DND-41 (cell line): ENCODE measurements at regions not wholly inside any gene's neighbourhood (a gene's known extent, or its start where the extent isn't known, plus 50 kb on each side); places are given as distances from the start of the nearest gene placed in this dataset.

Experiments
- ATAC-seq: fragments of 200-7000 bp; cut with Tn5 transposase; 3 replicates; pipeline ENCODE4 v1.9.1; 2021; ENCODE audit warnings: low read depth; ENCODE audit not compliant: insufficient read depth
- DNase-seq: peaks from one replicate; pipeline ENCODE4 v3.0.0-alpha.2; 2020
- H2AFZ ChIP-seq: 2 replicates; pipeline ENCODE4 v1.6.0; 2012; ENCODE audit warnings: low read depth, low read length
- H3K27ac ChIP-seq: 2 replicates; pipeline ENCODE4 v1.5.1; 2012; ENCODE audit warnings: low read length, inconsistent platforms
- H3K27me3 ChIP-seq: fragments of 200-600 bp; sonication (generic); 2 replicates; pipeline ENCODE4 v1.6.0; 2012; ENCODE audit warnings: low read length, mild to moderate bottlenecking, inconsistent platforms; ENCODE audit not compliant: insufficient read depth, poor library complexity
- H3K36me3 ChIP-seq: 2 replicates; pipeline ENCODE4 v1.5.1; 2012; ENCODE audit warnings: low read length, inconsistent platforms; ENCODE audit not compliant: insufficient read depth
- H3K4me1 ChIP-seq: 2 replicates; pipeline ENCODE4 v1.5.1; 2012; ENCODE audit warnings: mild to moderate bottlenecking, low read length; ENCODE audit not compliant: insufficient read depth
- H3K4me2 ChIP-seq: 2 replicates; pipeline ENCODE4 v1.6.0; 2012; ENCODE audit warnings: mild to moderate bottlenecking, moderate library complexity, low read length, inconsistent platforms; ENCODE audit not compliant: insufficient read depth
- H3K4me3 ChIP-seq, 2 experiments: fragments of 200-600 bp in 1 of 2; shearing (Covaris generic) in 1 of 2; 2 replicates each; pipeline ENCODE4 v1.5.1; 2012 to 2016; ENCODE audit warnings: inconsistent platforms in 2 of 2, low read length in 2 of 2, mild to moderate bottlenecking in 2 of 2, low read depth in 1 of 2, moderate library complexity in 1 of 2
- H3K79me2 ChIP-seq: 2 replicates; pipeline ENCODE4 v1.6.0; 2012; ENCODE audit warnings: low read length, inconsistent platforms; ENCODE audit not compliant: insufficient read depth
- H3K9ac ChIP-seq: 2 replicates; pipeline ENCODE4 v1.6.0; 2012; ENCODE audit warnings: low read depth, mild to moderate bottlenecking, inconsistent platforms, low read length, moderate library complexity
- H3K9me3 ChIP-seq: 2 replicates; pipeline ENCODE4 v1.5.1; 2012; ENCODE audit warnings: low read length, moderate library complexity, mild to moderate bottlenecking, inconsistent platforms; ENCODE audit not compliant: insufficient read depth, severe bottlenecking
- H4K20me1 ChIP-seq: 2 replicates; pipeline ENCODE4 v1.6.0; 2012; ENCODE audit warnings: low read length; ENCODE audit not compliant: insufficient read depth
- EZH2 ChIP-seq: IDR thresholded peaks from 3 replicates; pipeline ENCODE4 v1.6.1; 2012; ENCODE audit warnings: borderline replicate concordance, low read depth, mild to moderate bottlenecking, moderate library complexity, low read length, inconsistent platforms; ENCODE audit not compliant: severe bottlenecking
- TF ChIP-seq, protein P1 (sequence below): IDR thresholded peaks from 2 replicates; pipeline ENCODE4 v1.5.1; 2012; ENCODE audit warnings: borderline replicate concordance, low read length, moderate library complexity, mild to moderate bottlenecking; ENCODE audit not compliant: poor library complexity, severe bottlenecking; ENCODE audit errors: extremely low read depth

GRCh38 chr12:87047691-87048090, 791.5 kb upstream of the MGAT4C start:
- Histone ChIP-seq H3K27ac (no peak overlapping the region), H2AFZ (no peak overlapping the region), H3K79me2 (no peaks in the 10 kb centered on the region), H3K4me3 (no peak overlapping the region), H3K9ac (no peak overlapping the region), H3K4me2 (no peak overlapping the region), H4K20me1 (no peaks in the 10 kb centered on the region), H3K27me3 (no peaks in the 10 kb centered on the region), H3K9me3 (no peaks in the 10 kb centered on the region), H3K4me1 (no peaks in the 10 kb centered on the region), H3K36me3 (no peaks in the 10 kb centered on the region)
- DNase-seq (no peak), ATAC-seq (no peak)
- no peak for TF ChIP-seq EZH2
- TF ChIP-seq, protein P1, sequence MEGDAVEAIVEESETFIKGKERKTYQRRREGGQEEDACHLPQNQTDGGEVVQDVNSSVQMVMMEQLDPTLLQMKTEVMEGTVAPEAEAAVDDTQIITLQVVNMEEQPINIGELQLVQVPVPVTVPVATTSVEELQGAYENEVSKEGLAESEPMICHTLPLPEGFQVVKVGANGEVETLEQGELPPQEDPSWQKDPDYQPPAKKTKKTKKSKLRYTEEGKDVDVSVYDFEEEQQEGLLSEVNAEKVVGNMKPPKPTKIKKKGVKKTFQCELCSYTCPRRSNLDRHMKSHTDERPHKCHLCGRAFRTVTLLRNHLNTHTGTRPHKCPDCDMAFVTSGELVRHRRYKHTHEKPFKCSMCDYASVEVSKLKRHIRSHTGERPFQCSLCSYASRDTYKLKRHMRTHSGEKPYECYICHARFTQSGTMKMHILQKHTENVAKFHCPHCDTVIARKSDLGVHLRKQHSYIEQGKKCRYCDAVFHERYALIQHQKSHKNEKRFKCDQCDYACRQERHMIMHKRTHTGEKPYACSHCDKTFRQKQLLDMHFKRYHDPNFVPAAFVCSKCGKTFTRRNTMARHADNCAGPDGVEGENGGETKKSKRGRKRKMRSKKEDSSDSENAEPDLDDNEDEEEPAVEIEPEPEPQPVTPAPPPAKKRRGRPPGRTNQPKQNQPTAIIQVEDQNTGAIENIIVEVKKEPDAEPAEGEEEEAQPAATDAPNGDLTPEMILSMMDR = no peak

- H3K4me3 ChIP-seq = no peak overlapping the region
Measured at GRCh38 chr12:87039536-87039935, 783.3 kb upstream of the MGAT4C start.

GRCh38 chr12:87038098-87038497, 781.9 kb upstream of the MGAT4C start:
- Histone ChIP-seq H2AFZ (no peak overlapping the region), H3K27ac (no peak overlapping the region), H3K4me3 (no peak overlapping the region), H3K4me1 (no peaks in the 10 kb centered on the region), H4K20me1 (no peaks in the 10 kb centered on the region), H3K9ac (no peak overlapping the region), H3K9me3 (no peaks in the 10 kb centered on the region), H3K4me2 (no peak overlapping the region), H3K27me3 (no peaks in the 10 kb centered on the region), H3K79me2 (no peaks in the 10 kb centered on the region), H3K36me3 (no peaks in the 10 kb centered on the region)
- TF ChIP-seq, protein P1 = no peak
- no peak for TF ChIP-seq EZH2
- ATAC-seq = no peak
- no peak for DNase-seq

More at GRCh38 chr12:87039536-87039935, 783.3 kb upstream of the MGAT4C start:
- Histone ChIP-seq H3K9ac (no peak overlapping the region), H3K27ac (no peak overlapping the region), H4K20me1 (no peaks in the 10 kb centered on the region), H3K4me2 (no peak overlapping the region), H3K4me1 (no peaks in the 10 kb centered on the region), H3K79me2 (no peaks in the 10 kb centered on the region), H3K9me3 (no peaks in the 10 kb centered on the region), H2AFZ (no peak overlapping the region), H3K36me3 (no peaks in the 10 kb centered on the region), H3K27me3 (no peaks in the 10 kb centered on the region)
- DNase-seq (no peak), ATAC-seq (no peak)
- TF ChIP-seq, protein P1 = no peak

- Histone ChIP-seq H4K20me1 (no peaks in the 10 kb centered on the region), H2AFZ (no peak overlapping the region), H3K79me2 (no peaks in the 10 kb centered on the region), H3K4me2 (no peak overlapping the region), H3K4me3 (no peak overlapping the region), H3K36me3 (no peaks in the 10 kb centered on the region), H3K9ac (no peak overlapping the region), H3K4me1 (no peaks in the 10 kb centered on the region), H3K27ac (no peak overlapping the region), H3K9me3 (no peaks in the 10 kb centered on the region), H3K27me3 (no peaks in the 10 kb centered on the region)
- no peak for DNase-seq
- TF ChIP-seq EZH2 = no peak
- TF ChIP-seq, protein P1 = no peak
- no peak for ATAC-seq
Measured at GRCh38 chr12:87025976-87026375, 769.8 kb upstream of the MGAT4C start.
